ENCODE measurements at regions not wholly inside any gene's neighbourhood (a gene's known extent, or its start where the extent isn't known, plus 50 kb on each side); places are given as distances from the start of the nearest gene placed in this dataset.

DNA sequence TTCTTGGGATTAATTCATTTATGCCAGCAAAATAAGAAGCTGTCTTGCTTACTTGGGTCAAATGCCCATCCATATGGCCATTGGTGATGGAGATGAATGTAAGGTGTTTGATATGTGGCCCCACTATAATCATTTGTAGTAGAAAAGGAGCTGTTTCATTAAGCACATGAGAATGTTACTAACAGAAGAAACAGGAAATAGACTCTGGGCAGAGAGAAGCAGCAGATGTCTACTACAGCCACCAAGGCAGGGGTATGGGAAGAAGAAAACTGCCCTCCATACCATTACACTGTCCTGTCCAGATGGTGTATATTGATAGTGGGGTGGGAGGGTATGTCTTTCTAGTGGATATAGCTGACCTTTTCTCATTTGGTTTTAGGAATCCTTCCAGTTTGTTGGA is 386.6 kb upstream of the CLINT1 start:
- no peak for DNase-seq
- no peaks in the 10 kb centered on the region for H3K36me3 Mint-ChIP-seq (ENCODE audit: unreplicated experiment)
- peaks cover 3% of the 10 kb centered on the region for H3K27me3 Mint-ChIP-seq (ENCODE audit: unreplicated experiment)
- TF ChIP-seq, protein P1, sequence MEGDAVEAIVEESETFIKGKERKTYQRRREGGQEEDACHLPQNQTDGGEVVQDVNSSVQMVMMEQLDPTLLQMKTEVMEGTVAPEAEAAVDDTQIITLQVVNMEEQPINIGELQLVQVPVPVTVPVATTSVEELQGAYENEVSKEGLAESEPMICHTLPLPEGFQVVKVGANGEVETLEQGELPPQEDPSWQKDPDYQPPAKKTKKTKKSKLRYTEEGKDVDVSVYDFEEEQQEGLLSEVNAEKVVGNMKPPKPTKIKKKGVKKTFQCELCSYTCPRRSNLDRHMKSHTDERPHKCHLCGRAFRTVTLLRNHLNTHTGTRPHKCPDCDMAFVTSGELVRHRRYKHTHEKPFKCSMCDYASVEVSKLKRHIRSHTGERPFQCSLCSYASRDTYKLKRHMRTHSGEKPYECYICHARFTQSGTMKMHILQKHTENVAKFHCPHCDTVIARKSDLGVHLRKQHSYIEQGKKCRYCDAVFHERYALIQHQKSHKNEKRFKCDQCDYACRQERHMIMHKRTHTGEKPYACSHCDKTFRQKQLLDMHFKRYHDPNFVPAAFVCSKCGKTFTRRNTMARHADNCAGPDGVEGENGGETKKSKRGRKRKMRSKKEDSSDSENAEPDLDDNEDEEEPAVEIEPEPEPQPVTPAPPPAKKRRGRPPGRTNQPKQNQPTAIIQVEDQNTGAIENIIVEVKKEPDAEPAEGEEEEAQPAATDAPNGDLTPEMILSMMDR (IDR thresholded peaks at IDR 0.05; ENCODE audit: partially characterized antibody, unreplicated experiment), result no peak
- no peak overlapping the region for H3K27ac Mint-ChIP-seq (ENCODE audit: unreplicated experiment)
- H3K4me3 Mint-ChIP-seq (ENCODE audit: unreplicated experiment), result no peak overlapping the region
- peaks cover 20% of the 10 kb centered on the region for H3K4me1 Mint-ChIP-seq (ENCODE audit: low read depth, unreplicated experiment)
- peaks cover 2% of the 10 kb centered on the region for H3K9me3 Mint-ChIP-seq (ENCODE audit: unreplicated experiment)

DNA sequence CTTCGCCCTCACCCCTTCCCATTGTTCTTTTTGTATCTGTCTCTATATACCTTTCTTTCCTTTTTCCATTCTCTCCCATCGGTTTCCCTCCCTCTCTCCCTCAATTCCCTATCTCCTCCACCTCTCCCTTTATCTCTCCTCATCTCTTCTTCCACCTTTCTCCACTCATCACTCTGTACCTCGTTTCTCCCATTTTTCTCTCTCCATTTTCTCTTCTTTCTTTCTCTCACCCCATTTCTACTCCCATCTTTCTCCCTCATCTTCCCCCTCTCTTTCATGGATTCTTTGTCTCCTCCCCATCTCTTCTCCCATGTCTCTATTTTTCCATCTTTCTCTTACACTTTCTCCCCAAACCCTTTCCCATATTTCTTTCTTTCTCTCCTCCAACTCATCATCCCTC is 385.9 kb upstream of the CLINT1 start:
- TF ChIP-seq, protein P1 (IDR thresholded peaks at IDR 0.05; ENCODE audit: partially characterized antibody, unreplicated experiment), result no peak
- no peak overlapping the region for H3K27ac Mint-ChIP-seq (ENCODE audit: unreplicated experiment)
- H3K9me3 Mint-ChIP-seq (ENCODE audit: unreplicated experiment), result peaks cover 2% of the 10 kb centered on the region
- H3K36me3 Mint-ChIP-seq (ENCODE audit: unreplicated experiment), result no peaks in the 10 kb centered on the region
- peaks cover 20% of the 10 kb centered on the region for H3K4me1 Mint-ChIP-seq (ENCODE audit: low read depth, unreplicated experiment)
- H3K27me3 Mint-ChIP-seq (ENCODE audit: unreplicated experiment), result peaks cover 3% of the 10 kb centered on the region
- no peak overlapping the region for H3K4me3 Mint-ChIP-seq (ENCODE audit: unreplicated experiment)
- no peak for DNase-seq

DNA sequence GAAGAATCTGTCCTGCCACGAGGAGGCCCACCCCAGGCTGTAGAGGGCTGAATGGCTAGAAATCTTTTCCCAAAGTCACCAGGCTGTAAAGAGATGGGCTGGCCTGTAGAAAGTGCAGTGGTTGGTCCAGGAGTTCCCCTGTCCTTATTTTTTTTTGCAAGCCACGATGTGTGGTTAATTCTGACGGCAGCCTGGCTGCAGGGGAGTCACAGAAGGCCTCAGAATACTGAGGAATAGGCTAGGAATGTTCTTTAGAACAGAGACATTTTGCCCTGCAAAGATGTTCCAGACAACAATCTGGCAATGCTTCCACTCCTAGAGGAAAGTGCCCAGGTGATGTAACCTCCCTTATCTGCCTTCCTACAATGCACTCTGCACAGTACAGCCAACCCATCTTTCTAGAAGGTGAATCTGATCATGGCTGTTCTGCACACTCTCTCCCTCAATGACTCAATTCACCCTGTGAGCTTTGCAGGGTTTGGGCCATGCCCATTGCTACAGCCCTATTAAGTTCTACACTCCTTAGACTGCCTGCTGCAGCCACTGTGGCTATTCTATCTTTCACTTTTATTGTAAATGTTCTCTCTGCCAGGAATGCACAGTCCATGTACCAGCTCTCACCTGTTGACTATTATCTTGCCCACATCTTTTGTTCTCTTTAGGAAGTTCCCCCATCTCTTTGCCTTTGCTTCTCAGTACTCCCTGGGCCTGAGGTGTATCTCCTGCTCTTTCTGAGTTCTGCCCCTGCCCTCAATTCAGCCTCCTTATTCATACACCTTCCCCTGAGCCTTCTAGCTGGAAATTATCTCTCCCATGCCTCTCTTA is 377.8 kb upstream of the CLINT1 start:
- DNase-seq, result no peak
- no peaks in the 10 kb centered on the region for H3K27me3 Mint-ChIP-seq (ENCODE audit: unreplicated experiment)
- TF ChIP-seq, protein P1 (IDR thresholded peaks at IDR 0.05; ENCODE audit: partially characterized antibody, unreplicated experiment), result no peak
- H3K36me3 Mint-ChIP-seq (ENCODE audit: unreplicated experiment), result no peaks in the 10 kb centered on the region
- H3K4me3 Mint-ChIP-seq (ENCODE audit: unreplicated experiment), result no peak overlapping the region
- no peaks in the 10 kb centered on the region for H3K9me3 Mint-ChIP-seq (ENCODE audit: unreplicated experiment)
- no peak overlapping the region for H3K27ac Mint-ChIP-seq (ENCODE audit: unreplicated experiment)
- H3K4me1 Mint-ChIP-seq (ENCODE audit: low read depth, unreplicated experiment), result peaks cover 7% of the 10 kb centered on the region

DNA sequence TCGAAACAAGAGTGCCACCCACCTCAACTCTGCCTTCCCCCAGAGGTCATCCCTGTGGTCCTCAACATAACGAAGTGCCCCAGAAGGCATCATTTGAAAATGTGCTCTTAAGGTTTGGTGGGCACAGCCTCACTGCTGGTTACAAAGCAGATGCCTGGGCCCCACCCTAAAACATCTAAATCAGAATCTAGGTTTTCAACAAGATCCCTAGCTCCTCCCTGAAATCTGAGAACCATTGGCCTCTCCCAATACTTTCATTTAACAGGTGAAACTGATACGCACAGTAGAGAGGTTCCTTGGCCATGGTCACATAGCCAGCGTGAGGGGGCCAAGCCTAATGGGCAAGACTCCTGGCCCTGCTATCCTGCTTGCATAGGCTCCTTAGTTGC is 376.2 kb upstream of the CLINT1 start:
- no peak for DNase-seq
- peaks cover 7% of the 10 kb centered on the region for H3K4me1 Mint-ChIP-seq (ENCODE audit: low read depth, unreplicated experiment)
- no peaks in the 10 kb centered on the region for H3K9me3 Mint-ChIP-seq (ENCODE audit: unreplicated experiment)
- no peak overlapping the region for H3K4me3 Mint-ChIP-seq (ENCODE audit: unreplicated experiment)
- TF ChIP-seq, protein P1 (IDR thresholded peaks at IDR 0.05; ENCODE audit: partially characterized antibody, unreplicated experiment), result no peak
- no peak overlapping the region for H3K27ac Mint-ChIP-seq (ENCODE audit: unreplicated experiment)
- no peaks in the 10 kb centered on the region for H3K36me3 Mint-ChIP-seq (ENCODE audit: unreplicated experiment)
- H3K27me3 Mint-ChIP-seq (ENCODE audit: unreplicated experiment), result no peaks in the 10 kb centered on the region

DNA sequence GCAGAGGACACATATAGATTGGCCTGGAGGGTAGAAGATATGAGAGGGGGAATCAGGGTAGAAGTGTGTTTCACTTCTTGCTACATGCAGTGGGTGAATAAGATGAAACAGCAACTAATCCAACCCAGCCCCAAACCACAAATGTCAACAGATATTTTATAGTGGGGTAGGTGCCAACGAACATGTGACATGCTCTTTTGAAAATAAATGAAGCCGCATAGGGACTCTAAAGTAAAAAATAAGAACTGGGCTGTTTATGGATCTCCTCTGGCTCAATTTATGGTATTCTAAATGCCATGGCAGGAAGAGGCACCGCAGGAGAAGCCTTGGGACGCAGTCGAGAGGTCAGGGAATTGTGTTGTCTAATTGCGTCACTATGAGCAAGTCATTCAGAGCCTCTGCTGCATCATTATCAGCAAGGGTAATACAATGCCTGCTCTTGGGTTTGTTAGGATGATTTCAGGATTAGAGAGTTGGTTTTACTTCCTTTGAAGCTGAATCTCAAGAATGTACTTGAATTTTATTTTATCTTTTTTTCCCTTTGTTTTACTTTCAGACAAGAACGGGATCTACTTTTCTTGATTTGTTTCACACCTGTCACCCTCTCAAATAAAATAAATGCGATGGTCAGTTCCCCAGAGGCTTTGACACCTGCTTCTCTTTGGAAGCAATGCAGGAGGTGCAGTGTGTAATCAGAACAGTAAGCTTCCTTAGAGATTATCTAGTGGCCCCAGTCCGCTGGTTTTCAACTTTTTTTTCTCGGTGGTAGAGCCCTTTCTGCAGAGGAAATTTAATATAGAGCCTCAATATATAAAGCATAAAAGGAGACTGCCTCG is 375.6 kb upstream of the CLINT1 start:
- peaks cover 7% of the 10 kb centered on the region for H3K4me1 Mint-ChIP-seq (ENCODE audit: low read depth, unreplicated experiment)
- H3K36me3 Mint-ChIP-seq (ENCODE audit: unreplicated experiment), result no peaks in the 10 kb centered on the region
- no peak overlapping the region for H3K4me3 Mint-ChIP-seq (ENCODE audit: unreplicated experiment)
- no peaks in the 10 kb centered on the region for H3K27me3 Mint-ChIP-seq (ENCODE audit: unreplicated experiment)
- no peak overlapping the region for H3K27ac Mint-ChIP-seq (ENCODE audit: unreplicated experiment)
- no peak for DNase-seq
- no peaks in the 10 kb centered on the region for H3K9me3 Mint-ChIP-seq (ENCODE audit: unreplicated experiment)
- TF ChIP-seq, protein P1 (IDR thresholded peaks at IDR 0.05; ENCODE audit: partially characterized antibody, unreplicated experiment), result no peak

Data from glutamatergic neuron (in vitro differentiated cells).